Endothelial cell (in vitro differentiated cells): ENCODE measurements at regions not wholly inside any gene's neighbourhood (a gene's known extent, or its start where the extent isn't known, plus 50 kb on each side); places are given as distances from the start of the nearest gene placed in this dataset.

Source experiments
- DNase-seq: peaks from one replicate; pipeline ENCODE4 v3.0.0; 2021; ENCODE audit warnings: low spot score
- H3K27ac Mint-ChIP-seq: one replicate; pipeline ENCODE4 v1.8.0; 2021; ENCODE audit warnings: mixed read lengths, inconsistent platforms; ENCODE audit not compliant: unreplicated experiment
- H3K27me3 Mint-ChIP-seq: one replicate; pipeline ENCODE4 v1.8.0; 2021; ENCODE audit warnings: mild to moderate bottlenecking, moderate library complexity, mixed read lengths, inconsistent platforms; ENCODE audit not compliant: unreplicated experiment
- H3K36me3 Mint-ChIP-seq: one replicate; pipeline ENCODE4 v1.8.0; 2021; ENCODE audit warnings: mild to moderate bottlenecking, low read depth, mixed read lengths, inconsistent platforms; ENCODE audit not compliant: unreplicated experiment
- H3K4me1 Mint-ChIP-seq: one replicate; pipeline ENCODE4 v1.8.0; 2021; ENCODE audit warnings: mild to moderate bottlenecking, mixed read lengths, inconsistent platforms; ENCODE audit not compliant: unreplicated experiment
- H3K4me3 Mint-ChIP-seq: one replicate; pipeline ENCODE4 v1.8.0; 2021; ENCODE audit warnings: mild to moderate bottlenecking, mixed read lengths, inconsistent platforms; ENCODE audit not compliant: unreplicated experiment
- H3K9me3 Mint-ChIP-seq: one replicate; pipeline ENCODE4 v1.8.0; 2021; ENCODE audit warnings: mixed read lengths, inconsistent platforms; ENCODE audit not compliant: unreplicated experiment
- TF ChIP-seq, protein P1 (sequence below): fragments of 200-600 bp; sonication (generic); IDR thresholded peaks from one replicate; pipeline ENCODE4 v1.5.0; 2021; ENCODE audit warnings: antibody characterized with exemption; ENCODE audit not compliant: unreplicated experiment

- H3K27ac Mint-ChIP-seq = no peak overlapping the region
- no peaks in the 10 kb centered on the region for H3K9me3 Mint-ChIP-seq
- H3K36me3 Mint-ChIP-seq = no peaks in the 10 kb centered on the region
- no peak overlapping the region for H3K4me3 Mint-ChIP-seq
- peaks cover 2% of the 10 kb centered on the region for H3K27me3 Mint-ChIP-seq
- TF ChIP-seq, protein P1, sequence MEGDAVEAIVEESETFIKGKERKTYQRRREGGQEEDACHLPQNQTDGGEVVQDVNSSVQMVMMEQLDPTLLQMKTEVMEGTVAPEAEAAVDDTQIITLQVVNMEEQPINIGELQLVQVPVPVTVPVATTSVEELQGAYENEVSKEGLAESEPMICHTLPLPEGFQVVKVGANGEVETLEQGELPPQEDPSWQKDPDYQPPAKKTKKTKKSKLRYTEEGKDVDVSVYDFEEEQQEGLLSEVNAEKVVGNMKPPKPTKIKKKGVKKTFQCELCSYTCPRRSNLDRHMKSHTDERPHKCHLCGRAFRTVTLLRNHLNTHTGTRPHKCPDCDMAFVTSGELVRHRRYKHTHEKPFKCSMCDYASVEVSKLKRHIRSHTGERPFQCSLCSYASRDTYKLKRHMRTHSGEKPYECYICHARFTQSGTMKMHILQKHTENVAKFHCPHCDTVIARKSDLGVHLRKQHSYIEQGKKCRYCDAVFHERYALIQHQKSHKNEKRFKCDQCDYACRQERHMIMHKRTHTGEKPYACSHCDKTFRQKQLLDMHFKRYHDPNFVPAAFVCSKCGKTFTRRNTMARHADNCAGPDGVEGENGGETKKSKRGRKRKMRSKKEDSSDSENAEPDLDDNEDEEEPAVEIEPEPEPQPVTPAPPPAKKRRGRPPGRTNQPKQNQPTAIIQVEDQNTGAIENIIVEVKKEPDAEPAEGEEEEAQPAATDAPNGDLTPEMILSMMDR = no peak
- no peaks in the 10 kb centered on the region for H3K4me1 Mint-ChIP-seq
- no peak for DNase-seq
Observed at GRCh38 chr17:12342161-12342560, 321.5 kb downstream of the MAP2K4 start.

DNA sequence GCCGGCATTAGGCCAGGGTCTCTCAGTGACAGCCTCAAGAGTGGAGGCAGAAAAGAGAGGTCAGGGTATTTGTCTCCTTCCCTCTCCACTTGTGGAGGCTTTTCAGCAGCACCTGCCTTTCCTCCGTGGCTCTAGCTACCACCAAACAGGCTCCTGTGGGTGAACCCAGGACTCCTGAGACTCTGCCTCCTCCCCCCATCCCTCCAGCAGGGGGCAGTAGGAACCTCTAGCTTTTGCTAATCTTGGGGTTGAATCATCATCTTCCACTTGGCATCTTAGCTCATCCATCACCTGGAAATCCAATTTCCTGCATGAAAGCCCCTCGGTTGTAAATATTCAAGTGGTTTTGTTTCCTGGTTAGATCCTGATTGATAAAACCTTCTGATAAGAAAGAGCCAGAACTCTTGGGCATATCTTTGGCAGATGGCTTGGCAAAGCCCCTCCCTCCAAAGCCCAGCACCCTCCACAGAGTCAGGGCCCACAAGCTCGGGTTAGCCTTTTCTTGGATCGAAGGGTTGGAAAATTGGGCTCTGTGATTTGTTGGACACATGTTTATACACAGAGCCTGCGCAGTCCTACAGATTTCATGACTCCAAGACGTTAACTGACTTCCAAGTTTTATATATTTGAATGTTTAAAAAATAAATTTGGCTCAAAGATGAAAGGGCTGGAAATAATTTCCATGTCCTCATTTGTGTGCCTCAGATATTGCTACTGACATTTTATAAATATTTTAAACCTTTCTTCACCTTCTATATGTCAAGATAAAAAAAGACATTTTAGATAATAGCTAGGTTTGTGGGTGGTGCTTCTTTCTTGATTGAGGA lies 322.1 kb downstream of the MAP2K4 start:
- TF ChIP-seq, protein P1 = peak; percentile 63

GRCh38 chr17:12348476-12348875 lies 317.2 kb upstream of the MYOCD start:
- Mint-ChIP-seq H3K27me3 (peaks cover 2% of the 10 kb centered on the region), H3K4me3 (no peak overlapping the region), H3K27ac (no peak overlapping the region), H3K9me3 (no peaks in the 10 kb centered on the region), H3K36me3 (no peaks in the 10 kb centered on the region), H3K4me1 (no peaks in the 10 kb centered on the region)
- TF ChIP-seq, protein P1 = no peak
- DNase-seq = no peak

More for the DNA sequence above, 322.1 kb downstream of the MAP2K4 start:
- Mint-ChIP-seq H3K4me3 (no peak overlapping the region), H3K36me3 (no peaks in the 10 kb centered on the region), H3K4me1 (no peaks in the 10 kb centered on the region), H3K27ac (no peak overlapping the region), H3K9me3 (no peaks in the 10 kb centered on the region), H3K27me3 (peaks cover 2% of the 10 kb centered on the region)
- peak; percentile 56 for DNase-seq

DNA sequence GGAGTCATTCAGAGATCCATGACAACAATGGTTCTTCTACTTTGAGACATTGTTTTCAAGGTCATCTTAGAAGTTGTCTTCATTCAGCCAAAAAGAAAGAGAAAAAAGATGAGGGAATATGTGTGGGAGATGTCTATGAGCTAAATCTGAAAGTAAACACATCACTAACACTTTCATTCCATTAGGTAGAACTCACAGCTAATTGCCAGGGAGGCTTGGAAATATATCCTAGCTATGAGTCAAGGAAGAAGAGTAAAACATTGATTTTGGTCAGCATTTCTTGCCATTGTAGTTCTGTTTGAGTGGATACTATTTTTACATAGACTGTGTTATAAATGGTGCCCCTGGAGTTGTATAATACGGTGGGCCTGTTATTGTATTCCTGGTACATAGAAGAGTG lies 316.4 kb upstream of the MYOCD start:
- Mint-ChIP-seq H3K36me3 (no peaks in the 10 kb centered on the region), H3K4me3 (no peak overlapping the region), H3K27me3 (peaks cover 2% of the 10 kb centered on the region), H3K9me3 (no peaks in the 10 kb centered on the region), H3K4me1 (no peaks in the 10 kb centered on the region), H3K27ac (no peak overlapping the region)
- TF ChIP-seq, protein P1 = no peak
- DNase-seq = no peak

DNA sequence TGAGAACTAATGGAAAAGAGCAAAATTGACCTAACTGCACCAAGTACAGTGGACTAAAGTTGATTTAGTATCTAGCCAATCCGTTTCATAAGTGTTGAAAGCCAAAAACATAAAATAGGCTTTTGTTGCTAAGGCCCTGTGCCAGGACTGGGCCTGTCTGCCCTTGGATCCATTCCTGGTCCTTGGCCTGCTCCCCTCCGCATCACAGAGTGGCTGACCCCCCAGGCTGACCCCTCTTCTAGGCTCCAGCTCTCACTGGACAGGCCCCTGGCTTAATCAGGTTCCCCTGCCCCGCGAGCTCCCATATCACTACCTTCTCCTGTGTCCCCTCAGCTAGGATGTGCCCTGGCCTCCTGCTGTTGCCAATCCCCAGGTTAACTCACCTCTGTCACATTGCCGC lies 313.6 kb upstream of the MYOCD start:
- TF ChIP-seq, protein P1 = no peak
- Mint-ChIP-seq H3K9me3 (no peaks in the 10 kb centered on the region), H3K4me1 (no peaks in the 10 kb centered on the region), H3K27me3 (no peaks in the 10 kb centered on the region), H3K36me3 (no peaks in the 10 kb centered on the region), H3K4me3 (no peak overlapping the region), H3K27ac (no peak overlapping the region)
- no peak for DNase-seq
